ENCODE measurements at regions not wholly inside any gene's neighbourhood (a gene's known extent, or its start where the extent isn't known, plus 50 kb on each side); places are given as distances from the start of the nearest gene placed in this dataset.

DNA sequence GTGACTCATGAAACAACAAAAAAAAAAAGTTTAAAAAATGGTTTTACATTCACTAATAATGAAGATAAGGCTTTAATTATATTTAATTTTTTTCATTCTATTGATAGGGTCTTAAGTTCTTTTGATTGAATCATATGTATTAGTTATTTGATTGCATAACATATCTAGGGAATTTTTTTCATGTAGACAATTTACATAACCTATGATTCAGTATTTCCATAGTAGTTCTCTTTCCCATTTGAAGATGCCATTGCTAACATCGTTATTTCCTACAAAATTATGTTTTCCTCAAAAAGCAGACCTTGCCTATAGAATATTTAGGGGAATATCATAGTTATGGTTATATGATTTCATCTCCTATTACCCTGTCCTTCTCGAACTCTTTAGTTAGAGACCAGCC is 463.4 kb downstream of the TFAP2B start:
- no peaks in the 10 kb centered on the region for H4K20me1 ChIP-seq (ENCODE audit: insufficient read depth, low read length)
- no TSS peak for BruUV-seq (replicated peaks)
- ATAC-seq, result no peak
- FAIRE-seq, result no peak
- no peaks in the 10 kb centered on the region for H3K4me1 ChIP-seq (ENCODE audit: insufficient read depth, low read length)
- TF ChIP-seq ZNF263 (CRISPR knock-in tag; IDR thresholded peaks at IDR 0.05) (no peak), ZNF740 (CRISPR knock-in tag; IDR thresholded peaks at IDR 0.05) (no peak), XBP1 (CRISPR knock-in tag; IDR thresholded peaks at IDR 0.05) (no peak), THAP11 (CRISPR knock-in tag; IDR thresholded peaks at IDR 0.05) (no peak), NR2F1 (CRISPR knock-in tag; IDR thresholded peaks at IDR 0.05) (no peak), ZNF101 (CRISPR knock-in tag; IDR thresholded peaks at IDR 0.05; ENCODE audit: borderline replicate concordance, low read depth) (no peak), MNT (IDR thresholded peaks at IDR 0.05) (no peak), HMG20A (CRISPR knock-in tag; IDR thresholded peaks at IDR 0.05; ENCODE audit: borderline replicate concordance) (no peak), ZNF138 (CRISPR knock-in tag; IDR thresholded peaks at IDR 0.05; ENCODE audit: low read depth) (no peak), ZNF772 (CRISPR knock-in tag; IDR thresholded peaks at IDR 0.05) (no peak), ATF1 (CRISPR knock-in tag; IDR thresholded peaks at IDR 0.05) (no peak), GLI4 (CRISPR knock-in tag; IDR thresholded peaks at IDR 0.05; ENCODE audit: borderline replicate concordance) (no peak), TAF1 (CRISPR knock-in tag; IDR thresholded peaks at IDR 0.05) (no peak), HOMEZ (CRISPR knock-in tag; IDR thresholded peaks at IDR 0.05; ENCODE audit: low read depth) (no peak), ZNF343 (CRISPR knock-in tag; IDR thresholded peaks at IDR 0.05) (no peak)
- TF ChIP-seq, protein P1, sequence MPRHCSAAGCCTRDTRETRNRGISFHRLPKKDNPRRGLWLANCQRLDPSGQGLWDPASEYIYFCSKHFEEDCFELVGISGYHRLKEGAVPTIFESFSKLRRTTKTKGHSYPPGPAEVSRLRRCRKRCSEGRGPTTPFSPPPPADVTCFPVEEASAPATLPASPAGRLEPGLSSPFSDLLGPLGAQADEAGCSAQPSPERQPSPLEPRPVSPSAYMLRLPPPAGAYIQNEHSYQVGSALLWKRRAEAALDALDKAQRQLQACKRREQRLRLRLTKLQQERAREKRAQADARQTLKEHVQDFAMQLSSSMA (CRISPR knock-in tag; IDR thresholded peaks at IDR 0.05), result no peak
- TF ChIP-seq, protein P2, sequence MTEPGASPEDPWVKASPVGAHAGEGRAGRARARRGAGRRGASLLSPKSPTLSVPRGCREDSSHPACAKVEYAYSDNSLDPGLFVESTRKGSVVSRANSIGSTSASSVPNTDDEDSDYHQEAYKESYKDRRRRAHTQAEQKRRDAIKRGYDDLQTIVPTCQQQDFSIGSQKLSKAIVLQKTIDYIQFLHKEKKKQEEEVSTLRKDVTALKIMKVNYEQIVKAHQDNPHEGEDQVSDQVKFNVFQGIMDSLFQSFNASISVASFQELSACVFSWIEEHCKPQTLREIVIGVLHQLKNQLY (CRISPR knock-in tag; IDR thresholded peaks at IDR 0.05), result no peak
- no peak overlapping the region for H3K9ac ChIP-seq (ENCODE audit: insufficient read depth, low read depth, low read length)
- WGBS (ENCODE audit: low lambda C conversion rate), result 1% methylated on average over 2 of the region's 2 CpGs
- intact Hi-C loops (cut with micrococcal nuclease; ENCODE audit: unreplicated experiment), result no loop called here
- CTCF ChIA-PET (ENCODE audit: low intra/inter-chr PET ratio, low total read pairs), result no interaction called here
- no peaks in the 10 kb centered on the region for H3K36me3 ChIP-seq (replicated peaks in 1 of 2; ENCODE audit: control insufficient read depth in 1 of 2, insufficient read depth in 2 of 2, low read length in 2 of 2)
- H3K27me3 ChIP-seq (ENCODE audit: control insufficient read depth in 1 of 2, insufficient read depth in 2 of 2, low read length in 2 of 2), result no peaks in the 10 kb centered on the region
- in situ Hi-C loops (cut with HindIII; ENCODE audit: extremely low pct_ligation_motif_present, low pct_unique_long_range_greater_than_20kb), result no loop called here
- H3K79me2 ChIP-seq (ENCODE audit: insufficient read depth, low read length), result no peaks in the 10 kb centered on the region
- no peak for DNase-seq (ENCODE audit: low spot score)
- H2AFZ ChIP-seq (ENCODE audit: low read length), result no peak overlapping the region
- no peak overlapping the region for H3K4me2 ChIP-seq (ENCODE audit: low read depth, low read length)
- H3K4me3 ChIP-seq (replicated peaks in 1 of 3; ENCODE audit: insufficient read depth in 1 of 3, low read depth in 2 of 3, low read length in 3 of 3), result no peak overlapping the region
- no peak overlapping the region for H3K27ac ChIP-seq (ENCODE audit: extremely low read length, insufficient read depth, low read length)
- POLR2A ChIA-PET, result no interaction called here
- no peaks in the 10 kb centered on the region for H3K9me3 ChIP-seq (ENCODE audit: low read length)
